ENCODE measurements at regions not wholly inside any gene's neighbourhood (a gene's known extent, or its start where the extent isn't known, plus 50 kb on each side); places are given as distances from the start of the nearest gene placed in this dataset.

DNA sequence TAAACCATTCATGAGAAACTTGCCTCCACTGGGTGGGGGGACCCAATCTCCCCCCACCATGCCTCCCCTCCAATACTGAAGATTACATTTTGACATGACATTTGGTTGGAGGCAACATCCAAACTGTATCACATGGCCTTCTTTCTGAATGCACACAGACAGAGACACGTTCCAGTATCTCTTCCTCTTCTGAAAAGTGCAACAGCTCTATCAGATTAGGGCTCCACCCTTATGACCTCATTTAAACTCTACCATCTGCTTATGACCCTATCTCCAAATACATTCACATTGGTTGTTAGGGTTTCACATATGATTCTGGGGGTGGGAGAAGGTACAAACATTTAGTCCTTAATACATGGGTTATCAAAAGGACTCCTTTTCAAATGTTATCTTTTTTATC, 481.8 kb upstream of the NFIA start:
- TF ChIP-seq, protein P1, sequence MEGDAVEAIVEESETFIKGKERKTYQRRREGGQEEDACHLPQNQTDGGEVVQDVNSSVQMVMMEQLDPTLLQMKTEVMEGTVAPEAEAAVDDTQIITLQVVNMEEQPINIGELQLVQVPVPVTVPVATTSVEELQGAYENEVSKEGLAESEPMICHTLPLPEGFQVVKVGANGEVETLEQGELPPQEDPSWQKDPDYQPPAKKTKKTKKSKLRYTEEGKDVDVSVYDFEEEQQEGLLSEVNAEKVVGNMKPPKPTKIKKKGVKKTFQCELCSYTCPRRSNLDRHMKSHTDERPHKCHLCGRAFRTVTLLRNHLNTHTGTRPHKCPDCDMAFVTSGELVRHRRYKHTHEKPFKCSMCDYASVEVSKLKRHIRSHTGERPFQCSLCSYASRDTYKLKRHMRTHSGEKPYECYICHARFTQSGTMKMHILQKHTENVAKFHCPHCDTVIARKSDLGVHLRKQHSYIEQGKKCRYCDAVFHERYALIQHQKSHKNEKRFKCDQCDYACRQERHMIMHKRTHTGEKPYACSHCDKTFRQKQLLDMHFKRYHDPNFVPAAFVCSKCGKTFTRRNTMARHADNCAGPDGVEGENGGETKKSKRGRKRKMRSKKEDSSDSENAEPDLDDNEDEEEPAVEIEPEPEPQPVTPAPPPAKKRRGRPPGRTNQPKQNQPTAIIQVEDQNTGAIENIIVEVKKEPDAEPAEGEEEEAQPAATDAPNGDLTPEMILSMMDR (IDR thresholded peaks at IDR 0.05) = no peak

DNA sequence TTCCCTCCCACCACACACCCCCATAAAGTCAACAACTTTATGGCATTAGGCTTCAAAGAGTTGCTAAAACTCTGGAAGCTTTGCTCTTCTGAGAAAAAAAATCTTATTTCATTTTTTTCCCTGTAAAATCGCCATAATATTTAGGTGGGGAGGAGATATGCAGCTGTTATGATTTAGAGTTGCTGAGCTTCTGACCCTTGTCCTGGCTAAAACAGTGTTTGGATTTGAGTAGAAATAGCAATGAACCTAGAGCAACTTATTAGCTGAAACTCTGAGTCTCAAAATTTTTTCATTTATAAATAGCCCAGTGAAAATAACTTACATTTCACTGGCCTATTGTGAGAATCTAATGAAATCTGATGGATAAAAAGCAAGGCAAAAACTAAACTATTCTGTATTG, 482.8 kb upstream of the NFIA start:
- TF ChIP-seq, protein P1 (IDR thresholded peaks at IDR 0.05) = no peak

DNA sequence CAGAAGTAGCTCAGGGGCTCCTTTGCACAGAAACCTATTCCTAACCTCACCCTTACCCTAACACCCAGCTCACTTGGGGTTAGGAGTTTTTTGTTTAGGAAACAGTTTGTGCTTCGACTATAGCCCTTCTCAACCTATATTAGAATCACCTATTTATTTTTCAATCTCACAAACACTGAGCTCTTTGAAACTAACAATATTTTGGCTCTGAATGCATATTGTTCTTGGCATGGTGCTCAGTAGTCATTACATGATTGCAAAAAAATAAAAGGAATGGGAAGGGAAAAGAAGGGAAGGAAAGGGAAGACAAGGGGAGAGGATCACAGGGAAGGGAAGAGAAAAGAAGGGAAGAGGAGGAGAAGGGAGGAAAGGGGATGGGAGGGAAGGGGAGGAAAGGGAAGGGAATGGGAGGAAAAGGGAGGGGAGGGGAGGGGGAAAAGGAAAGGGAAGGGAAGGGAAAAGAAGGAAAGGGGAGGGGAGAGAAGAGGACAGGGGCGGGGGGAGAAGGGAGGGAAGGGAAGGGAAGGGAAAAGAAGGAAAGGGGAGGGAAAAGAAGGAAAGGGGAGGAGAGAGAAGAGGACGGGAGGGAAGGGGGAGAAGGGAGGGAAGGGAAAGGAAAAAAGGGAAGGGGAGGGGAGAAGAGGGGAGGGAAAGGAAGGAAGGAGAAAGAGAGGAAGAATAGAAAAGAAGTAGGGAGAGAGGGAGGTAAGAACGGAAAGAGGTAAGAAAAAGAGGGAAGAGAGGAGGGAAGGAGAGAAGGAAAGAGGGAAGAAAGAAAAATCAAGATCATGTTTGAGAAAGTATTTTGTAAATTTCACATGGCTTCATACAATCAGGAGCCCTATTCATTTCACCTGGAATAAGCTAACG, 484.1 kb upstream of the NFIA start:
- TF ChIP-seq, protein P1 (IDR thresholded peaks at IDR 0.05) = no peak

DNA sequence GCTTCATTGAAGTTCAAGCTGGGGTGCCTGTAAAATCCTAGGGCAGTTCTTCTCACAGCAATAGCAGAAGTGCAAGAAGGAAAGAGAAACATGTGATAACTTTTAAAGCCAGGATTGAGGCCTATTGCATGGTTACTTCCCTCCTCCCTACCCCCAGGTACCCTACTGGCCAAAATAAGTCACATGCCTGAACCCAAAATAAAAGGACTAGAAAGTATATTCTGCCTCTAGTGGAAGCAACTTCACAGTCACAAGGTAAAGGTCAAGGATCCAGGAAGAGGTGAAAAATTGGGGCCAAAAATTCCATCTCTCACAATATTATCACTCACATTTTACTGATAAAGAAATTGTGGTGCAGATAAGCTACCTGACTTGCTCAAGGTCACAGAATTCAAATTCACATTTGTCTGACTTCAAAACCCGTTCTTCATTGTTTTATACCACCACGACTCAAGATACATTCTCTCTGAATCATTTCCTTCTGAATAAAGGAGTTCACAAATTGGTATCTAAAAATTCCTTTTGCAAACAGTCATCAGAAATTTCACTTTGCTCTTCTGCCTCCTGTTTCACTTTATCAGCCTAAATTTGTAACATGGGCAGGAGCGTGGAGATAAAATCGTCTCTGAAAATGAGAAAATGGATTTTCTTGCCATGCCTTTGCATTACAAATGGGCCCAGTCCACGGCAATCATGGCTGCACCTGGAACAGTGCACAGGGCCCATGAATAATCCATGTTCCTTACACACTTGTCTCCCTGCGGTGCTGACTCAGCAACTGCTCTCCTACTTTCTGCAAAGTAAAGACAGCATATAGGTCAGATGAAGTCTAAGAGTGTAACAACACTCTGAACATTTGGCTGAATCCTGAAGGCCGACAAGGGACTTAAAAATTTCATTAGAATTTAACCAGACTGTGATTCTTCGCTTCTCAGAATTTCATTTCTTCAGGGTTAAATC, 485.3 kb upstream of the NFIA start:
- TF ChIP-seq, protein P1 (IDR thresholded peaks at IDR 0.05) = no peak

DNA sequence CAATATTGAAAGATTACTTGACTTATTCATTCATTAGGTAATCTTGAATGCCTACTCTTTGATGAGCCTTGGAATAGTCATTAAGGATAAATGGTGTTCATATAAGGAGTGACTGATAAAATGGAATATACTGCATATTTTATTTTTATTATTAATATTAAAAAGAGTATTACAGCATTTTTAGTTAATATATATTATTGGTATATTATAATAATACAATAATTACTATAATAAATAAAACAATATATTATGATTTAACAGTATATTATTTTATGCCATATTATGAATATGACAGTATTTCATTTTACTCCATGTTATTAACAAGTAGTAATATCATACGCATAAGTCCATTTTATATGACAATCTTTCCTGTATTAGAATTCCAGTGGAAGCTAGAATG, 490.8 kb upstream of the NFIA start:
- TF ChIP-seq, protein P1 (IDR thresholded peaks at IDR 0.05) = no peak

DNA sequence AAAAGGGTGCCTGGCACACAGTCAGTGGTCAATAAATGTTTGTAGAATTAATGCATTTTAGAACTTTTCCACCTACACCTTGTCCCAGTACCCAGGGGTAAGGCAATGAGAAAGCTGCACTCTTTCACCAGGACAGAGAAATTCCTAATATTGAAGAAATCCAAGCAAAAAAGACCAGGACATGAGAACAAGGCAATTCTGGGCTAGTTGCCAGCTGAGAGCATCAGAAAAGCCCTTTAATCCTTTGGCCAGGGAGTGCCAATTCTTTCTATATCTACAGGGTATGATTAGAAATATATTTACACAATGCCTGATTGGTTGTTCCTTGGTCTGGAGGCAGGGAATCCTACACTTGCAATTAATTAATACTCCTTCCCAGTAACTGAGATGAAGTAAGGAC, 492.4 kb upstream of the NFIA start:
- TF ChIP-seq, protein P1 (IDR thresholded peaks at IDR 0.05) = no peak

DNA sequence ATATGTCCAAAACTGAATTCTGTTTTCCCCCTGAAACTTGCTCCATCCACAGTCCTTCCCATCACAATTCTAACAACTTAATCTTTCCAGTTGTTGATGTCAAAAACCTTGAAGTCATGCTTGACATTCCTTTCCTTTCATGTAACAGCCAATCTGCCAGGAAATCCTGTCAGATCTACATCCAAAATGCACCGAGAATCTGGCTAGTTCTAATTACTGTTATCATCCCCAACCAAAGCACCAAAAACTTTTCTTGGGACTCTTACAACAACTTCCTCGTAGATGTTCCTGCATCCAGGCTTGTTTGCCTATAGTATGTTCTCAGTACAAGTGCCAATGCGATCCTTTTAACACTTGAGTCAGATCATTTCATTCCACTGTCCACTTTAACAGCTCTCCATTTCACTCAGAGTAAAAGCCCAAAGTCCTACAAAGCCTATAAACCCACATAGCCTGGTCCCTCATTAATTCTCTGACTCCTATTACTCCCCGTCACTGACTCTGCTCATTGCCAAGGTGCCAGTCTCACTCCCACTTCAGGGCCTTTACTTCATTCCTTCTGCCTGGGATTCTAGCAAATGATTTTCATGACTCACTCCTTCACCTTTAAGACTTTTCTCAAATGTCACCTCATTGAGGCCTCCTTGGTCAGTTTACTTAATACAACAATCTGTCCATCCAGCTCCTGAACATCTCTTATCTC, 493.2 kb upstream of the NFIA start:
- TF ChIP-seq, protein P1 (IDR thresholded peaks at IDR 0.05) = no peak
